ENCODE measurements at regions not wholly inside any gene's neighbourhood (a gene's known extent, or its start where the extent isn't known, plus 50 kb on each side); places are given as distances from the start of the nearest gene placed in this dataset.

DNA sequence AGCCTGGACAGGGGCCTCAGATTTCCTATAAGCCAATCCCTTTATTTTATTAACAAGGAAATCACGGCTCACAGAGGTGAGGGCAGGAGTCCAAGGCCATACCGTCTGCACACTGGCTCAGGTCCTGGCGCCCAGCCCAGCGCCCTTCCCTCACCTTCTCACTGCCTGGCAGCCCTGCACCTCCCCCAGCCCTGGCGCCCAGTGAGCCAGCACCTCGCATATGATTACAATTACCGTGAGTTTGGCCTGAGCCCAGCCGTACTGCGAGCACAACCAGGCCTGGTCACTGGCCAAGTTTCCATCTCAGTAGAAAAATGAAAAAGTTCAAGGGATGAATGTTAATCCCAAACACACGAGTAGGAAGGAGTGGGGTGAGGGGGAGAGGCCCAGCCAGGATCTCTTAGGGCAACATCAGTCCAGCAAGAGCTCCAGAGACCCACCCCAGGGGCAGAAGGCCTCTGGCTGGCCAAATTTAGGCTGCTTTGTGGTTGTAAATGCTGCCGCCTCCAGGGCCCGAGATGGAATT is 68.4 kb downstream of the MCFD2 start:
- H3K79me2 ChIP-seq (ENCODE audit: control insufficient read depth, insufficient read depth, low read length): no peaks in the 10 kb centered on the region
- no peak overlapping the region for H3K4me2 ChIP-seq (ENCODE audit: insufficient read depth, low read length)
- TF ChIP-seq FOS (IDR thresholded peaks at IDR 0.05; ENCODE audit: borderline replicate concordance, insufficient read depth, low read length): no peak
- TF ChIP-seq POLR2AphosphoS5 (IDR thresholded peaks at IDR 0.05; ENCODE audit: insufficient read depth, low read depth, low read length): peak; percentile 57
- H3K4me3 ChIP-seq (replicated peaks in 1 of 3; ENCODE audit: insufficient read depth in 1 of 3, low read depth in 1 of 3, low read length in 3 of 3): no peak overlapping the region
- no peak overlapping the region for H3K9ac ChIP-seq (replicated peaks; ENCODE audit: extremely low read depth, insufficient read depth, low read length)
- no peaks in the 10 kb centered on the region for H3K36me3 ChIP-seq (ENCODE audit: control insufficient read depth in 2 of 2, extremely low read depth in 1 of 2, insufficient read depth in 2 of 2, low read length in 2 of 2)
- peak; percentile 91 for FAIRE-seq
- H3K9me1 ChIP-seq (replicated peaks; ENCODE audit: control insufficient read depth, extremely low read depth, insufficient read depth, low read length): no peaks in the 10 kb centered on the region
- peaks cover 46% of the 10 kb centered on the region for H3K4me1 ChIP-seq (ENCODE audit: control insufficient read depth, extremely low read depth, insufficient read depth, low read length)
- H3K27me3 ChIP-seq (ENCODE audit: control insufficient read depth in 2 of 2, insufficient read depth in 2 of 2, low read length in 2 of 2): no peaks in the 10 kb centered on the region
- CTCF ChIA-PET: interaction anchor here (1.0 to 1.8 kb wide), 3 partner anchors 27 to 197 kb away, joined by 4 read pairs; no protein-coding TSS in a partner anchor
- POLR2A ChIA-PET: no interaction called here
- no peaks in the 10 kb centered on the region for H3K9me3 ChIP-seq (replicated peaks; ENCODE audit: control insufficient read depth, insufficient read depth, low read length)
- peak; percentile 96 for DNase-seq (ENCODE audit: low read depth, low spot score)
- BruUV-seq (replicated peaks): no TSS peak
- H3K27ac ChIP-seq (ENCODE audit: insufficient read depth, low read depth, low read length): peak overlapping the region; percentile 16
- peak overlapping the region; percentile 46 for H2AFZ ChIP-seq (ENCODE audit: low read depth, low read length)
- dilution Hi-C loops (cut with MboI; ENCODE audit: extremely low pct_ligation_motif_present, low sequenced_read_pairs): no loop called here
- intact Hi-C loops (cut with micrococcal nuclease): loop anchor here (5.0 kb wide), 1 partner anchor 35 kb away; no protein-coding TSS in a partner anchor
- H4K20me1 ChIP-seq (replicated peaks; ENCODE audit: control insufficient read depth, extremely low read depth, insufficient read depth, low read length): no peaks in the 10 kb centered on the region

DNA sequence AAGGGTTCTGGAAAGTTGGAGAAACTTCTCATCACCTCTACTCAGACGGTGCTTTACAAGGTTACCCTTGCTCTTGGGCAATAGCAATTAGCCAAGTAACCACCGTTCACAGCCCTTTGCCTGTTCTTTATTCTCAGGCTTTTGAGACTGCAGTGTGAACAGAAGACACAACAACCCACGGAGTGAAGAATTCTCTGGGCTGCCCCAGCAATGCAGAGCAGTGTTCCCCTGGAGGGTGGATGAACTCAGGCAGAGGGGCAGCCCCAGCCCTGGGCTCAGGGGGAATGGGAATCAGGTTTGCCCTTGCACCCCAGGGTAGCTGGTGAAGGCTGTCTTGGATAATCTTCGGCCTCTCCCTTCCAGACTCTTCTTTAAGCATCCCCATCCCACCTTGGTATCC is 69.1 kb downstream of the MCFD2 start:
- dilution Hi-C loops (cut with MboI; ENCODE audit: extremely low pct_ligation_motif_present, low sequenced_read_pairs): no loop called here
- Histone ChIP-seq H3K9ac (replicated peaks; ENCODE audit: extremely low read depth, insufficient read depth, low read length) (no peak overlapping the region), H3K4me3 (replicated peaks in 1 of 3; ENCODE audit: insufficient read depth in 1 of 3, low read depth in 1 of 3, low read length in 3 of 3) (no peak overlapping the region), H3K27me3 (ENCODE audit: control insufficient read depth in 2 of 2, insufficient read depth in 2 of 2, low read length in 2 of 2) (no peaks in the 10 kb centered on the region), H3K4me1 (ENCODE audit: control insufficient read depth, extremely low read depth, insufficient read depth, low read length) (peaks cover 46% of the 10 kb centered on the region), H2AFZ (ENCODE audit: low read depth, low read length) (no peak overlapping the region), H3K27ac (ENCODE audit: insufficient read depth, low read depth, low read length) (no peak overlapping the region), H3K9me3 (replicated peaks; ENCODE audit: control insufficient read depth, insufficient read depth, low read length) (no peaks in the 10 kb centered on the region), H3K36me3 (ENCODE audit: control insufficient read depth in 2 of 2, extremely low read depth in 1 of 2, insufficient read depth in 2 of 2, low read length in 2 of 2) (no peaks in the 10 kb centered on the region), H3K4me2 (ENCODE audit: insufficient read depth, low read length) (no peak overlapping the region), H3K79me2 (ENCODE audit: control insufficient read depth, insufficient read depth, low read length) (no peaks in the 10 kb centered on the region), H4K20me1 (replicated peaks; ENCODE audit: control insufficient read depth, extremely low read depth, insufficient read depth, low read length) (no peaks in the 10 kb centered on the region), H3K9me1 (replicated peaks; ENCODE audit: control insufficient read depth, extremely low read depth, insufficient read depth, low read length) (no peaks in the 10 kb centered on the region)
- TF ChIP-seq, protein P1, sequence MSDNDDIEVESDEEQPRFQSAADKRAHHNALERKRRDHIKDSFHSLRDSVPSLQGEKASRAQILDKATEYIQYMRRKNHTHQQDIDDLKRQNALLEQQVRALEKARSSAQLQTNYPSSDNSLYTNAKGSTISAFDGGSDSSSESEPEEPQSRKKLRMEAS (IDR thresholded peaks at IDR 0.05; ENCODE audit: insufficient read depth, insufficient read length): no peak
- no peak for TF ChIP-seq FOS (IDR thresholded peaks at IDR 0.05; ENCODE audit: borderline replicate concordance, insufficient read depth, low read length)
- TF ChIP-seq EZH2 (IDR thresholded peaks at IDR 0.05; ENCODE audit: borderline replicate concordance, low read depth, low read length, severe bottlenecking): no peak
- no peak for TF ChIP-seq MYC (IDR thresholded peaks at IDR 0.05; ENCODE audit: low read depth, low read length)
- TF ChIP-seq GATA2 (IDR thresholded peaks at IDR 0.05; ENCODE audit: insufficient read depth, insufficient read length, low read depth, low read length): no peak
- TF ChIP-seq POLR2AphosphoS5 (IDR thresholded peaks at IDR 0.05; ENCODE audit: insufficient read depth, low read depth, low read length): no peak
- no peak for TF ChIP-seq JUN (IDR thresholded peaks at IDR 0.05; ENCODE audit: borderline replicate concordance, insufficient read depth, insufficient read length, low read depth)
- TF ChIP-seq CTCF (IDR thresholded peaks at IDR 0.05; ENCODE audit: extremely low read depth in 1 of 2, insufficient read depth in 1 of 2, low read depth in 1 of 2, low read length in 2 of 2): no peak
- no peak for TF ChIP-seq POLR2A (IDR thresholded peaks at IDR 0.05; ENCODE audit: low read depth, low read length)
- POLR2A ChIA-PET: no interaction called here
- intact Hi-C loops (cut with micrococcal nuclease): loop anchor here (5.0 kb wide), 1 partner anchor 34 kb away; no protein-coding TSS in a partner anchor
- FAIRE-seq (no peak), DNase-seq (ENCODE audit: low read depth, low spot score) (no peak)
- BruUV-seq (replicated peaks): no TSS peak
- CTCF ChIA-PET: interaction anchor here (1.6 kb wide), 1 partner anchor 17 kb away, joined by 6 read pairs; no protein-coding TSS in a partner anchor
